Progenitor cell of endocrine pancreas (in vitro differentiated cells): ENCODE measurements at regions not wholly inside any gene's neighbourhood (a gene's known extent, or its start where the extent isn't known, plus 50 kb on each side); places are given as distances from the start of the nearest gene placed in this dataset.

Experiments used
- DNase-seq: peaks from one replicate; pipeline ENCODE4 v3.0.0; 2021; ENCODE audit warnings: low spot score; ENCODE audit not compliant: unreplicated experiment
- H3K27ac Mint-ChIP-seq: 2 replicates; pipeline ENCODE4 v1.8.0; 2021; ENCODE audit warnings: mild to moderate bottlenecking, moderate library complexity, mixed read lengths
- H3K27me3 Mint-ChIP-seq: 2 replicates; pipeline ENCODE4 v1.8.0; 2021; ENCODE audit warnings: mixed read lengths
- H3K36me3 Mint-ChIP-seq: 2 replicates; pipeline ENCODE4 v1.8.0; 2022; ENCODE audit warnings: mixed read lengths; ENCODE audit not compliant: insufficient read depth
- H3K4me1 Mint-ChIP-seq: 2 replicates; pipeline ENCODE4 v1.8.0; 2021; ENCODE audit warnings: low read depth, mixed read lengths
- H3K4me3 Mint-ChIP-seq: 2 replicates; pipeline ENCODE4 v1.8.0; 2021; ENCODE audit warnings: low read depth, mild to moderate bottlenecking, moderate library complexity, mixed read lengths
- H3K9me3 Mint-ChIP-seq: 2 replicates; pipeline ENCODE4 v1.8.0; 2021; ENCODE audit warnings: low read depth, mixed read lengths
- TF ChIP-seq, protein P1 (sequence below): fragments of 200-600 bp; sonication (generic); IDR thresholded peaks from one replicate; pipeline ENCODE4 v1.5.0; 2021; ENCODE audit warnings: antibody characterized with exemption, mild to moderate bottlenecking; ENCODE audit not compliant: unreplicated experiment

DNA sequence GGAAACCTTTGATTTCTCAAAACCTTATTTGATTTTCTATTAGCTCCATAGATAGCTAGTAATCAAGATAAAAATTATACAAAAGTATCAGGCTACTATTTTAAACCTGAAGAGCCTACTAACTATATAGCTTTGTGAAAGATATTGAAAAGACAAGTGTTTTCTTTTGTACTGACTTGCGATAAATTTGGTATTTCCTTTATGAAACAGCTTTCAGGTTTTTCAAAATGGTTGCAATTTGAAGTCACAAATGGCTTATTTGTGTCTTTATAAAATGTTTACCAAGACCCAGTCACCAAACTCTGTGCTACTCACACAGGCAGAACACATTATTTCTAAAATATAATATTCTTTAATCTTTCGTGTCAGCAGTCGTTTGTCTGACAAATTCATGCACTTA is 167.5 kb upstream of the ALCAM start:
- Mint-ChIP-seq H3K27ac (no peak overlapping the region), H3K4me3 (no peak overlapping the region), H3K36me3 (no peaks in the 10 kb centered on the region), H3K9me3 (no peaks in the 10 kb centered on the region), H3K27me3 (no peaks in the 10 kb centered on the region), H3K4me1 (no peaks in the 10 kb centered on the region)
- DNase-seq = no peak
- TF ChIP-seq, protein P1, sequence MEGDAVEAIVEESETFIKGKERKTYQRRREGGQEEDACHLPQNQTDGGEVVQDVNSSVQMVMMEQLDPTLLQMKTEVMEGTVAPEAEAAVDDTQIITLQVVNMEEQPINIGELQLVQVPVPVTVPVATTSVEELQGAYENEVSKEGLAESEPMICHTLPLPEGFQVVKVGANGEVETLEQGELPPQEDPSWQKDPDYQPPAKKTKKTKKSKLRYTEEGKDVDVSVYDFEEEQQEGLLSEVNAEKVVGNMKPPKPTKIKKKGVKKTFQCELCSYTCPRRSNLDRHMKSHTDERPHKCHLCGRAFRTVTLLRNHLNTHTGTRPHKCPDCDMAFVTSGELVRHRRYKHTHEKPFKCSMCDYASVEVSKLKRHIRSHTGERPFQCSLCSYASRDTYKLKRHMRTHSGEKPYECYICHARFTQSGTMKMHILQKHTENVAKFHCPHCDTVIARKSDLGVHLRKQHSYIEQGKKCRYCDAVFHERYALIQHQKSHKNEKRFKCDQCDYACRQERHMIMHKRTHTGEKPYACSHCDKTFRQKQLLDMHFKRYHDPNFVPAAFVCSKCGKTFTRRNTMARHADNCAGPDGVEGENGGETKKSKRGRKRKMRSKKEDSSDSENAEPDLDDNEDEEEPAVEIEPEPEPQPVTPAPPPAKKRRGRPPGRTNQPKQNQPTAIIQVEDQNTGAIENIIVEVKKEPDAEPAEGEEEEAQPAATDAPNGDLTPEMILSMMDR = no peak

DNA sequence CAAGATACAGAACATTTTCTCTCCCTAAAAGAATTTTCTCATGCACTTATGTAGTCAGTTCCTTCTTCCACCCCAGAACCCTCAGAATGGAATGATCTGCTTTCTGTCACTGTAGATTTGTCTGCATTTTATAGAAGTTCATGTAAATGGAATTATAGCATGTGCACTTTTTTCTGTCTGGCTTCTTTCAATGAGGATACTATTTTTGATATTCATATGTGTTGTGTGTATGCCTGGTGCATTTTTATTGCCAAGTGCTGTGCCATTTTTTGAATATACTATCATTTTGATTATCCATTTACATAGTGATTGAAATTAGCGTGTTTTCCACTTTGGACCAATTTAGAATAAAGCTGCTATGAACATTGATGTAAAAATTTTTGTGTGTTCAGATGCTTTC is 156.6 kb upstream of the ALCAM start:
- Mint-ChIP-seq H3K4me1 (no peaks in the 10 kb centered on the region), H3K36me3 (no peaks in the 10 kb centered on the region), H3K27me3 (no peaks in the 10 kb centered on the region), H3K27ac (no peak overlapping the region), H3K9me3 (no peaks in the 10 kb centered on the region), H3K4me3 (no peak overlapping the region)
- no peak for DNase-seq
- TF ChIP-seq, protein P1 = no peak

DNA sequence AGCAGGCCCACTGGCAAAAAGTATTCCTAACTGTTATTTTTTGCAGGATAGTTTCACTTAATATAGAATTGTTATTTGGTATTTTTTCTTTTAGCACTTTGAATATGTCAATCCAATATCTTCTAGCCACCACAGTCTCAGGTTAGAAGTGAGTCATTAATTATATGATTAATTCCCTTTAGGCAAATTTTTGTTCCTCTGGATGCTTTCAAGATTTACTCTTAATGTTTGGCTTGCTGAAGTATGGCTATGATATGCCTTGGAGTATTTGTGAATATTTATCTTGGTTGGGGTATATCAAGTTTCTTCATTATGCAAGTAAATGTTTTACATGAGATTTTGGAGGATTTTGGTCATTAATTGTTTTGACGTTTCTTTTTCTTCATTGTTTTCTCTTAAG is 152.1 kb upstream of the ALCAM start:
- no peaks in the 10 kb centered on the region for H3K36me3 Mint-ChIP-seq
- no peak for DNase-seq
- no peaks in the 10 kb centered on the region for H3K27me3 Mint-ChIP-seq
- no peaks in the 10 kb centered on the region for H3K4me1 Mint-ChIP-seq
- H3K9me3 Mint-ChIP-seq = no peaks in the 10 kb centered on the region
- TF ChIP-seq, protein P1 = no peak
- H3K4me3 Mint-ChIP-seq = no peak overlapping the region
- no peak overlapping the region for H3K27ac Mint-ChIP-seq

DNA sequence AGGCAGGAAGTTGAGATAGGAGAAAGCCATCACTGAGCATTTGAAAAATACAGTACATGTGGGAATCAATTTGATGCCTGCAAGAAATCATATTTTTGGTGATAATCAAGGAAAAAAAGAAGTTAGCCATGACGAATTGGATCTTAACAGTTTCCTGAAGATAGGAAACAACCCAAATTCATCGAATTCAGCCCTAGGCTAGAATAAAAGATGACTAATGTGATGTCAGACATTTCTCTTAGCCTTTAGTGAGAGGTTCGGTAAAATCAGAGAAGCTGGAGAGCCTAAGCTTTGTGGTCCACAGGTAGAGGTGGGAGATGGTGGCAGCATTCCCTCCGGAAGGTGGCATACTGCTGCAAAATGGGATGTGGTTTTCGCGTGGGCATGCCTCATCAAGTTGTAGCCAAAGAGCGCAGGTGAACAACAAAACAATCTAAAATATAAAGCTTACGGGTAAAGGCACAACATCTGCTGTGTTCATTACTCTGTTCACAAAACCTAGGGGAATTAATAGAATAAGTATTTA is 144.1 kb upstream of the ALCAM start:
- Mint-ChIP-seq H3K4me3 (no peak overlapping the region), H3K27me3 (no peaks in the 10 kb centered on the region), H3K27ac (no peak overlapping the region), H3K9me3 (peaks cover 4% of the 10 kb centered on the region), H3K36me3 (no peaks in the 10 kb centered on the region), H3K4me1 (no peaks in the 10 kb centered on the region)
- TF ChIP-seq, protein P1 = no peak
- no peak for DNase-seq

DNA sequence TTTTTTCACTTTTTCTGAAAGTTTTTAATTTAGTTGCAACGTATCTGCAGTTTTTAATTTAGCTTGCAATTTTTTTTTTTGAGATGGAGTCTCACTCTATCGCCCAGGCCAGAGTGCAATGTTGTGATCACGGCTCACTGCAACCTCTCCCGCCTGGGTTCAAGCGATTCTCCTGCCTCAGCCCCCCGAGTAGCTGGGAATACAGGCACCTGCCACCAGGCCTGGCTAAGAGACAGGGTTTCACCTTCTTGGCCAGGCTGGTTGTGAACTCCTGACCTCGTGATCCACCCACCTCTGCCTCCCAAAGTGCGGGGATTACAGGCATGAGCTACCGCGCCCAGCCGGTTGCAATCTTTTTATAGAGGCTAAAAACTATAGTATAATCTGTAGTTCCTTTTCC is 142.9 kb upstream of the ALCAM start:
- Mint-ChIP-seq H3K27me3 (no peaks in the 10 kb centered on the region), H3K4me1 (no peaks in the 10 kb centered on the region), H3K4me3 (no peak overlapping the region), H3K36me3 (no peaks in the 10 kb centered on the region), H3K9me3 (peaks cover 4% of the 10 kb centered on the region), H3K27ac (no peak overlapping the region)
- no peak for DNase-seq
- TF ChIP-seq, protein P1 = no peak
